Stimulated activated CD8-positive, alpha-beta memory T cell treated with anti-CD3 and anti-CD28 coated beads, Interleukin-7, amount 100 ng/mL, for 48 hours (primary cell): ENCODE measurements at regions not wholly inside any gene's neighbourhood (a gene's known extent, or its start where the extent isn't known, plus 50 kb on each side); places are given as distances from the start of the nearest gene placed in this dataset.

Experiments
- DNase-seq, 2 donors: peaks; one replicate each; pipeline ENCODE4 v3.0.0-alpha.2; 2020; ENCODE audit warnings: low read depth in 1 of 2; ENCODE audit errors: extremely low read depth in 1 of 2

DNA sequence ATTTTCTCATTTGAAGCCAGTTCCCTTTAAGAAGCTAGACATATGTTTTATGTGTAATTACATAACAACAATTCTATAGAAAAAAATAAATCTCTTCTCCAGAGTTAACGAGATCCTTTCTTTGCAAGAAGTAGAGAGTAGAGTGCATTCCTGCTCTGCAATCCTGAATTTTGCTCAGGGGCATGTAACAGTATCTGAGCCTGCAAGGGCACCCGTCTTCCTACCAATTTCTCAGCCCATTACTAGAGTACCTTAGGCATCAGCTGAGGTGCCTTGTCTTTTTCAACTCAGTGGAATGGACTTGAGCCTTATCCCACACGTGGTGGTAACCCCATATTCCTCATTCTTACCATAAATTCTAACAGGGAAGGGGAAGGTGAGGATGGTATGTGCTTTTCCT lies 205.9 kb downstream of the IKZF2 start:
- no peak for DNase-seq

GRCh38 chr2:212943351-212943750 lies 208.1 kb downstream of the IKZF2 start:
- DNase-seq, result no peak

DNA sequence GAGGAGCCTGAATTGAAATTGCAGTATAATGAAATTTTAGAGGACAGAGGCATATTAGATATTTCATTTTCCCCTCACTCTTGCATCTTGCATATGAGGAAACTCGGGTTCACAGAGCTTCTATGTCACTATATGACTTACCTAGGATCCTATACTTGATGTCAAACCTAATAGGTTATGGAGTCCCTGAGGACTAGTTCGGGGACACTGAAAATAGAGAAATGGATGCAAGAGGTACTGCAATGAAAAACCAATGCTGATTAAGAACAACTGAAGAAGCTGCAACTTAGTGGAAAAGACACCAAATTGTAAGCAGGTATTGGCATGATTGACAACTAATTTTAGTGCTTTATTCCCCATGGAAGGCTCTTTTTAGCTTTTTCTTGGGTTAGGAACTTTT lies 210.1 kb downstream of the IKZF2 start:
- DNase-seq, result no peak

DNA sequence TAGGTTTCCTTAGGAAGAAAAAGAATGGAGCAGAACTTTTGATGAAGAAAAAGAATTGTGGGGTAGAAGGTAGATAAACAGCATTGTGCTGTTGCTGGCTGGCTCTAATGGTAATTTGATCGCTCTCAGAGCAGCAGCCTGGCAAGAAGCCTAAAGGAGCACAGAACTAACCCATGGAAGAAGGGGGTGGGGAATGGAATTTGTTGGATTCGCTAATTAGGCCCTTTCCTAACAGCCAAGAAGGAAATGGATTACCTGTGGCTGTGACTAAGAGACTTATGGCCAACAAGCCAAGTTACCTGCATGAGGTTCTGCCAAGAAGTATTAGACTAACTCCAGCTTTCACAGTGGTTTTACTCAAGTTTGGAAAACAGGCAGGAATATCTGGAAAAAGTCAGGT lies 210.6 kb downstream of the IKZF2 start:
- DNase-seq, result no peak

DNA sequence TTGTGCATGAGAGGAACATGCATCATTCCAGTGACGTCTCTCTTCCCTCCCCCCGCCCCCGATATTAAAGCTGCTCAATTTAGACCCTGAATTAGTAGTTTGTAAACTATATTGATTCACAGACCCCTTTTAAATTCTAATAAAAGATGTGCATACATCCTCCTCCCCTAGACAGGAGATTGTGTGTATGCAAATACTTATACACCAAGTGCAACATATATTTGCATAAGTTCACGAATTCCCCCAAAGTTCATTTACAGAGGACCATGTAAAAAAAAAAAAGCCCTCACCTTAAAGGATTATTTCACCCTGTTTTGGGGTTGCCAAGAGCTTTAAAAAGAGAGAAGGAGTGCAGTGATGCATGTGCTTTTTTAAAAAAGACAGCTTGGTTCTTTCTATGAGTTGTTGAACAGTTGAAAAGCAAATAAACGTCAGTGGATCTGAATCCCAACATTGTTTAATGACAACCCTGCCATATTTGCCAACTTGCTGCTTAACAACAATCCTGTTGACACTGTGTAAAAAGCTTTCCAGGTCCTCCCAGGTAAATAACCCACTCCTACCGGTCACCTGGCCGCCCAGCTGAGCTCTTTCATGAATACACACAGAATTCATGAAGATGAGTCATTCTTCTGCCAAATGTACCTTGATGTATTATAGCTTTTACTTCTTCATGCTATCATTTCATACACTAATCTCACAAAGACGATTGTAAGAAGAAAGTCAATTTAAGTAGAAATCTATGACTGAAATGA lies 211.5 kb downstream of the IKZF2 start:
- DNase-seq, result no peak

DNA sequence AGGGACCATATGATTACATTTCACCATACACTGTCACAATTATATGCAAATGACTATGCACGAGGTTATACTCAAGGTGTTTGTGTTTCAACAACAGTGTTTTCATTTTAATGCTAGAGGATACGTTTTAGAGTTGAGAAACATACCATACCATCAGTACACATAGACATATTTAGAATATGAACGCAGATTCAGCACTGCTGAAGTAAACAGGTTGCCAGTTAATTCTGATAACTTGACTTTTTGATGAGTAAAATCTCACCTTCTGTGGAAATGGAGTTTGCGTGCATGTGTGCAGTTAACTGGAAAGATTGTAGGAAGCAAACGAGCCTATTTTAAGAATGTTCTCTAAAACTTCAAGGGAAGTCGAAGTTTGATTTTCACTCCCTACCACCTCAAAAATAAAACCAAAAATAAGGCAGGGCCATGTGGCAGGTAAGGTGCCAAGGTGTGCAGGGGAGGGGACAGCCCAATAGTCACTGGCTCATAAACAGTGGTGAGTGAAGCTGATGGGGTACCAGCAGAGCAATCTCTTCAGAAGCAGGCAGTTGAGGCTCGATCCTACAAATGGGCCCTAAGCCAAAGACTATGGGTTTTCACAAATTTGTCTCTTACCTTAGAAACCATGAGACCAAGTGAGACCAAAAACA lies 213.1 kb downstream of the IKZF2 start:
- DNase-seq, result no peak

DNA sequence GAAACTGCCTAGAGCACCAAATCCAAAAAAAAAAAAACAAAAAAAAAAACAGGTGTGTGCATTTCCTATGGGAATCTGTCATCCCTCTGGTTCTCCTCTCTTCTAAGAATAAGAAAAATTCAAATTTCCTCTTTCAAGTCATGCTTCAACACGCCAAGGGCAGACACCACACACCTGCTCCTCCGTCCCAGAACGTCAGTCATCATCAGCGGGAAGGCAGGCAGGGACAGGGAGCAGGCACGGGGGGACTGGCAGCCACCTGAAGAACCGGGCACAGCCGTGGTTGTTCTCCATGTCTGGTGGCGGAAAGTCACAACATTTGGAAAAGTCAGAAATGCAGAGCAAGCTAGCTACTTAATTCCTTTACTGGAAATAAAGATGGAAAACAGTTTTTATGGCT lies 214.8 kb downstream of the IKZF2 start:
- DNase-seq, result no peak

GRCh38 chr2:212935752-212936151 lies 215.7 kb downstream of the IKZF2 start:
- DNase-seq, result no peak

- no peak for DNase-seq
Observed at GRCh38 chr2:212931271-212931670, 220.1 kb downstream of the IKZF2 start.

DNA sequence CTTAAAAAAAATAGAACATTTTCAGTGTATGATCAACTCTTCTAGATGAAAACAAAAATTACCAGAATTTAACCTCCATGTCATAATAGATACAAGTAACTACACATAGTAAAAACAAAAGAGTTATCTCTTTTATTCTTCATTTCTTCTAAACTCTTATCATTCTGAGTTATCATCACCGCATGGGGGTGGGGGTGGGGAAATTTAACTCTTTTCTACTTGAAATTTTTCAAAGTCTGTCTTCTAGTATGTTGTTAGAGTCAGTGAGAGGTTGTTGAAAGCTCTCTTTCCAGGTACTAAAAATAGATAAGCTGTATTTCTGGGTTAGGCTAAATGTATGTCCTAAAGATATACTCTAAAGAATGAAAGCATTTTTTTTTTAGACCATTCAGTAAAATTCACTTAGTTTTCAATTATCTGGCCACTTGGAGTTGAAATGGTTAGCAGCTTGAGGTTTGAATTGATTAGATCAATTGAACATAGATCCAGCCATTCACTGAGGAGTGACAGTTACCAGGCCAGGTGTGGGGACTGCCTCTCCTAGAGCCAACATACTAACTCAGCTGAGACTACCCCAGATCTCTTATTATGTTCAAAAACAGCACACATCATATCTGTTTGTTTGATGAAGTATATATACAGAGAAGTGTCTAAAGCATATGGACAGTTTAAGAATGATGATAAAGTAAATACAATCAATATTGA lies 220.7 kb downstream of the IKZF2 start:
- no peak for DNase-seq

GRCh38 chr2:212929971-212930370 lies 221.4 kb downstream of the IKZF2 start:
- no peak for DNase-seq

GRCh38 chr2:212929116-212929515 lies 222.3 kb downstream of the IKZF2 start:
- no peak for DNase-seq

DNA sequence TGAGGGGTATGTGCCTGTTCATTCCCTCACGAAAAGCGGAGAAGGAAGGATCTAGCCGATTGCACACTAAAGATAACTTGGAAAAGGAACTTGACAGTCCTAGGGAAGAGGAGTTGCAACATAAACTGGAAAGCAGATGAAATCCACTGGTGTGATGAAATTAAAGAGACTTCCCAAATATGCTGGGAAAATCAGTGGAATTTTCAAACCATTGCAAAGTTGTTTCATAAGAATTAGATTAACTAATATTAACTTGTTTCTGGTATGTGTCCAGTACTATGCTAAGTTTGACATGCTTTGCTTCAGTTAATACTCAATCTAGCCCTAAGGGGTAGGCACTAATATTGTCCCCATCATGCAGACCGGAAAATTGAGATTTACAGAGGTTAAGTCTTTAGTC lies 222.7 kb downstream of the IKZF2 start:
- no peak for DNase-seq

DNA sequence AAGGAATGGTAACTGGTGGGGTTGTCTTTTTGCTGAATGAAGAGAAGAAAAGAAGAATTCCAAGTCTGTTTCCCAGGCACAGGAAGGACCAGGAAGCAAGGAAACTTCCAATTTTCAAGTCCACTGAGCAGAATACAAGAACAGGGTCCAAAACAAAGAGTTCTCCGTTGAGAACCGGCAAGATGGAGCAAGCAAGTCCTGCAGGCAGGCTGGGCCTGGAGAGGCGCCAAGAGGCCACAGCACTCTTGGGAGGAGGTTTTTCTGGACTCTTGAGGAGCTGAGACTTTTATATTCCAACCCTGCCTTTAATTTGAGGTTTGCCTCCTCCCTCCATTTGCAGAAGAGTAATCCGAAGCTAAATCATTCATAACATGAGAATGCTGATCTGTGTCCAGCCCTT lies 224.5 kb downstream of the IKZF2 start:
- no peak for DNase-seq

DNA sequence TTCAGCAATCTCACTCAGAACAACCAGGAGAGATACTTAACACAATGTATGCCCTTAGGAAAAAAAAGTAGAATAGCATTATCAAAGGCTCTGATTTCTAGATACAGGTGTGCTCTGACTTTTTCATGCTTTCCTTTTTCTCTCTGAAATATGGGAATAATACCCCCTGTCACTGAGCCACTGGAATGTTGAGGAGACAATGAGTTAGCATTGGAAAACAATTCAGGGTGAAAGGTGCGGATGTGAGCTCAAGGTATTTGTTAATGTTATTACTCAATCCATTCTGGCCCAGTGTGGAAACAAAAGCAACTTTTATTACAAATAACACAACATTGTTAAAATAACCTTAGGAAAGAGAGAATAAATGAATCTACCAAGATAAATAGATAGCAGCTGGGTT lies 228.0 kb downstream of the IKZF2 start:
- no peak for DNase-seq

- DNase-seq, result no peak
Observed at GRCh38 chr2:212922701-212923100, 228.7 kb downstream of the IKZF2 start.

GRCh38 chr2:212921711-212922110 lies 229.7 kb downstream of the IKZF2 start:
- no peak for DNase-seq

DNA sequence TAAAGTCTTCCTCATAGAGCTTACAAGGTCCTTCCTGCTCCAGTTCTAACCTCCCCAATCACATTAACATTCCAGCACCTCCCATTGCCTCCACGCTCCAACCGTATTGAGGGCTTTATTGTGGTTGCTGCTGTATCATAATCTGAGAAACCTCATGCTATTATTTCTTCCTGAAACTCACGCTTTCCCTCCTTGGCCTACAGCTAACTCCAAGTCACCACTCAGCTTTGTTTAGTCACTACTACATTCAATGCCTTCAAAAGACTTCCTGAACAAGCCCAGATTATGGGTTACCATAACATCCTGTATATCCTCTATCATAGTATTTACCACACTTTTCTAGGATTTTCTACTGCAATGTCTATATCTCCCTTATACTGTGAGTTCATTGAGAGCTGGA lies 230.4 kb downstream of the IKZF2 start:
- no peak for DNase-seq

DNA sequence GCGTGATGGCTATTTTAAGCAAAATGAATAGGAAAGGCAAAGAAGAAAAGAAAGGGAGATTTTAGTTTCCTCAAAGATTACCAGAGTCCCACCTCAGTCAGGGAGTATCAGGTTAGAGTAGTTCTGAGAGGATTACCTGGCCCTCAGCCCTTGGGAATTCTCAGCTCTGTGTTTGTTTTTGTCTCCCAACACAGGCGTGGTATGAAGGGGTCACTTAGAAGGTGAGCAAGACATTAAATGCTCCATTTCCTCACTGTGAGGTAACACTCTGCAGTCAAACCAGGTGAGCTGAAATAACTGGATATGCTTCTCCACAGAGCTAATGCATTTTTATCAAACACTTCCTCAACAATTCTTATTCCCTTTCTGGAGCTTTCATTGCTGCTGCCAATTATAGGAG lies 232.2 kb downstream of the IKZF2 start:
- DNase-seq, result no peak

- DNase-seq, result no peak
Observed at GRCh38 chr2:212918336-212918735, 233.1 kb downstream of the IKZF2 start.

DNA sequence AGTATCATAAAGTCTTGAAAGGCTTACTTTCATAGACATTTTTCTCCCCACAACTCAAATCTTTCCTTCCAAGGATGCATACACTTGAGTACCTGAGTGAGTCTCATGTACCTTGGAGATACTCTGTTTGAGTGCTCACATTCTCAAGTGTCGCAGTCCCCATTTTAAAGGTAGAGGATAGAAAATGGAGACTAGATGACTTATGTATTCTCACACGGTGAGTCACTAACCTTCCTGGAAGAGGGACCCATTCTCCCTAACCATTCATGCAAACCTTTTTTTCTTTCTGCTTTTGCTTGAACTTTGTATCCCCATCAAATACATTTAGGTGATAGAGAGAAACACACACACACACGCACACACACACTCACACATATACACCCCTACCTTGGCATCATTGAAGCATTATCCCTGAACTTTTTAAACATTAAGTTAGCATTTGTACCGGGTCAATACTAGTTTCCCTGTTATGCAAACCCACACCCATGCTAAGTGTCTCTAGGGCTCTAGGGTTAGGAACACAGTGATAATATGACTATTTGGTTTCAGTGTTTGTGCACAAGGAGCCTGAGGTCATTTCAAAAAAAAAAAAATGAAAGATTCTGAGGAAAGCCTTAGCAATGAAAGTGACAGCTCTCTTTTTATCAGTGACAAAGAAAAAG lies 236.2 kb downstream of the IKZF2 start:
- no peak for DNase-seq

DNA sequence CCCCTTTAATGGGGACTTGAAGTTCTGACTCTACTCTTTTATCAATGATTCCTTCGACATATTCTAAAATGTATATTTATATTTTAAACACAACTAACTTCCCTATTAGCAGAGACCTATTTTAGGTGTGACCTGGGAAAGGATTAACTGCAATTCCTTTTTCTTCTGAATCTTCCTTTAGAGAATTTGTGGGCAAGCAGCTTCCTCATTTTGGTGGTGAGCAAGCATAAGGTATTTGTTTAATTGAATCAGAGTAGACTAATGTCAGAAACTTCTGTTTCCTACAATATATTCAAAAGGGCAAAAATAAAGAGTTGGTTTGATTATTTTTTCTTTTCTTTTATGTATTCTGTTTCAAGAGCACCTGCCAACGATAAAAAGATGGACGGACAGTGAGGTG lies 237.0 kb downstream of the IKZF2 start:
- no peak for DNase-seq
